CD4-positive, alpha-beta T cell (primary cell): ENCODE measurements at regions not wholly inside any gene's neighbourhood (a gene's known extent, or its start where the extent isn't known, plus 50 kb on each side); places are given as distances from the start of the nearest gene placed in this dataset.

Experiments used
- ATAC-seq: fragments of 200-7000 bp; cut with Tn5 transposase; one replicate; pipeline ENCODE4 v1.10.0; 2022; ENCODE audit warnings: mild to moderate bottlenecking; ENCODE audit not compliant: poor library complexity
- CTCF ChIA-PET: fragments of 350-600 bp; sonication (Branson Sonifier 250); formaldehyde crosslinking; loops from one replicate; lab custom pipeline; 2021; ENCODE audit warnings: antibody characterized with exemption, inconsistent platforms; lab: Charles Lee
- POLR2A ChIA-PET: fragments of 350-600 bp; sonication (Branson Sonifier 250); formaldehyde crosslinking; loops from one replicate; lab custom pipeline; 2021; ENCODE audit warnings: antibody characterized with exemption, inconsistent platforms; lab: Charles Lee
- DNase-seq, 14 experiments: peaks; one replicate each; pipeline ENCODE4 v3.0.0-alpha.2; 2013 to 2020; ENCODE audit warnings: mixed read lengths in 2 of 14
- H3K27ac ChIP-seq, 2 donors: one replicate each; pipeline versions ENCODE4 v1.5.1 to v1.7.0; 2013; ENCODE audit warnings: low read length in 2 of 2, low read depth in 1 of 2, mild to moderate bottlenecking in 1 of 2
- H3K27me3 ChIP-seq, 2 experiments: 1 replicate in 1 of 2; 2 replicates in 1 of 2; pipeline versions ENCODE4 v1.6.1 to v1.7.0; 2013; ENCODE audit warnings: low read length in 2 of 2, control low read depth in 1 of 2, mild to moderate bottlenecking in 1 of 2, moderate library complexity in 1 of 2; ENCODE audit not compliant: insufficient read depth in 2 of 2, control insufficient read depth in 1 of 2
- H3K36me3 ChIP-seq: one replicate; pipeline ENCODE4 v1.6.1; 2013; ENCODE audit warnings: low read length, control low read depth; ENCODE audit not compliant: insufficient read depth
- H3K4me1 ChIP-seq: one replicate; pipeline ENCODE4 v1.6.1; 2013; ENCODE audit warnings: low read length, control low read depth; ENCODE audit not compliant: insufficient read depth
- H3K4me3 ChIP-seq: one replicate; pipeline ENCODE4 v1.5.1; 2013; ENCODE audit warnings: mild to moderate bottlenecking, low read length, moderate library complexity
- H3K9me3 ChIP-seq, 2 experiments: 1 replicate in 1 of 2; 2 replicates in 1 of 2; pipeline versions ENCODE4 v1.6.1 to v1.7.0; 2013; ENCODE audit warnings: low read length in 2 of 2, mild to moderate bottlenecking in 2 of 2, control low read depth in 1 of 2, moderate library complexity in 1 of 2; ENCODE audit not compliant: control insufficient read depth in 1 of 2, insufficient read depth in 1 of 2
- H3K27ac Mint-ChIP-seq: one replicate; pipeline ENCODE4 v1.8.0; 2020; ENCODE audit warnings: mixed read lengths
- H3K27me3 Mint-ChIP-seq: one replicate; pipeline ENCODE4 v1.8.0; 2021; ENCODE audit warnings: mixed read lengths
- H3K36me3 Mint-ChIP-seq: one replicate; pipeline ENCODE4 v1.8.0; 2021; ENCODE audit warnings: low read depth, mixed read lengths
- H3K4me1 Mint-ChIP-seq: one replicate; pipeline ENCODE4 v1.8.0; 2021; ENCODE audit warnings: low read depth, mixed read lengths
- H3K4me3 Mint-ChIP-seq: one replicate; pipeline ENCODE4 v1.8.0; 2020; ENCODE audit warnings: mild to moderate bottlenecking, mixed read lengths
- H3K9me3 Mint-ChIP-seq: one replicate; pipeline ENCODE4 v1.8.0; 2020; ENCODE audit warnings: mixed read lengths
- intact Hi-C, 2 experiments: fragments of 100-400 bp; cut with DNase I in 1 of 2; cut with micrococcal nuclease in 1 of 2; formaldehyde crosslinking; loops; one replicate each; pipeline versions ENCODE4 v1.15.1 to v1.9.0; 2023 to 2025; cut with DNase I, micrococcal nuclease
- TF ChIP-seq, protein P1 (sequence below): fragments of 200-600 bp; IDR thresholded peaks from one replicate; pipeline ENCODE4 v1.8.0; 2022; ENCODE audit warnings: antibody characterized with exemption, mild to moderate bottlenecking

DNA sequence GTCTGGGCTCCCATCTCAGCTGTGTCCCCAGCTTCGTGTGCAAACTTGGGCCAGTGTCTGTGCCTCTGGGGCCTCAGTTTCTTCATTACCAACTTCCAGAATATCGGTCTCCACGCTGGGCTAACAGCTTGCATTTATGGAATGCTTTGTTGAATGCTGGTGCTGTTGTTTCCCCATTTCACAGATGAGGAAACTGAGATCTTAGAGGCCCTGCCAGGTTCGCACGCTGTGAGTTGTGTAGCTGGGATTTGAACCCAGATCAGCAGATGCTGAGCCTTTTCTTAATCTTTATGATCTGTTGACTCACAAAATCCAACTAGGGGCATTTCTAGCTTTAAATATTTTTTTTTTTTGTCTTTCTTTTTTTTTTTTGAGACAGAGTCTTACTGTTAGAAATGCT is 101.5 kb upstream of the STX18 start:
- no peaks in the 10 kb centered on the region for H3K36me3 ChIP-seq
- no peaks in the 10 kb centered on the region for H3K27me3 ChIP-seq
- H3K9me3 ChIP-seq = no peaks in the 10 kb centered on the region
- H3K4me1 ChIP-seq = no peaks in the 10 kb centered on the region
- CTCF ChIA-PET = no interaction called here
- no peak overlapping the region for H3K4me3 Mint-ChIP-seq
- no peaks in the 10 kb centered on the region for H3K9me3 Mint-ChIP-seq
- POLR2A ChIA-PET = no interaction called here
- TF ChIP-seq, protein P1, sequence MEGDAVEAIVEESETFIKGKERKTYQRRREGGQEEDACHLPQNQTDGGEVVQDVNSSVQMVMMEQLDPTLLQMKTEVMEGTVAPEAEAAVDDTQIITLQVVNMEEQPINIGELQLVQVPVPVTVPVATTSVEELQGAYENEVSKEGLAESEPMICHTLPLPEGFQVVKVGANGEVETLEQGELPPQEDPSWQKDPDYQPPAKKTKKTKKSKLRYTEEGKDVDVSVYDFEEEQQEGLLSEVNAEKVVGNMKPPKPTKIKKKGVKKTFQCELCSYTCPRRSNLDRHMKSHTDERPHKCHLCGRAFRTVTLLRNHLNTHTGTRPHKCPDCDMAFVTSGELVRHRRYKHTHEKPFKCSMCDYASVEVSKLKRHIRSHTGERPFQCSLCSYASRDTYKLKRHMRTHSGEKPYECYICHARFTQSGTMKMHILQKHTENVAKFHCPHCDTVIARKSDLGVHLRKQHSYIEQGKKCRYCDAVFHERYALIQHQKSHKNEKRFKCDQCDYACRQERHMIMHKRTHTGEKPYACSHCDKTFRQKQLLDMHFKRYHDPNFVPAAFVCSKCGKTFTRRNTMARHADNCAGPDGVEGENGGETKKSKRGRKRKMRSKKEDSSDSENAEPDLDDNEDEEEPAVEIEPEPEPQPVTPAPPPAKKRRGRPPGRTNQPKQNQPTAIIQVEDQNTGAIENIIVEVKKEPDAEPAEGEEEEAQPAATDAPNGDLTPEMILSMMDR = no peak
- intact Hi-C loops = no loop called here
- H3K4me3 ChIP-seq = no peak overlapping the region
- H3K4me1 Mint-ChIP-seq = no peaks in the 10 kb centered on the region
- no peaks in the 10 kb centered on the region for H3K36me3 Mint-ChIP-seq
- no peaks in the 10 kb centered on the region for H3K27me3 Mint-ChIP-seq
- no peak for DNase-seq
- no peak for ATAC-seq
- H3K27ac Mint-ChIP-seq = no peak overlapping the region
- H3K27ac ChIP-seq = no peak overlapping the region

DNA sequence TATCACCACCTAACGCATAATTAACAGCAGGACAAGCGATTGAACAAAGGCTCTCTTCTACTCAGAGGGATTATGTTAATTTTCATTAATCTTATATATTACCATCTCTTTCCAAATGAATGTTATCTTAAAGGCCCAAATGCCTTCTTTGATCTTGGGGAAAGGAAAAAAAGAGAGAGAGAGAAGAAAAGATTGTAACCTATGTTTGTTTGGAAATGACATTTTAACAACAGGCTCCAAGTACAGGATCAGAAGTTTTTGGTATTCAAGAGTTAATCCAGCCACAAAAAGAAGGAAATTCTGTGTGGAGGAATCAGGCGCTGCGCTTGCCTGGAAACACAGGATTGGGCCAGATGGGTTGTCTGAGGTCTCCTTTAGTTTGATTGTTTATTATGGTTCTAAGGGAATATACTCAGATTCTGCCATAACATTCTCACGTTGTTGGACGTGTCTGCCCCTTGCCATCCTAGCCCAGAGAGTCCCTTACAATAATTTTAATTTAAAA is 100.7 kb upstream of the STX18 start:
- ATAC-seq (no peak), DNase-seq (no peak)
- no peak overlapping the region for H3K4me3 ChIP-seq
- H3K4me1 ChIP-seq = no peaks in the 10 kb centered on the region
- Mint-ChIP-seq H3K9me3 (no peaks in the 10 kb centered on the region), H3K27ac (no peak overlapping the region), H3K4me3 (no peak overlapping the region), H3K4me1 (no peaks in the 10 kb centered on the region), H3K27me3 (no peaks in the 10 kb centered on the region), H3K36me3 (no peaks in the 10 kb centered on the region)
- CTCF ChIA-PET = no interaction called here
- intact Hi-C loops = no loop called here
- H3K9me3 ChIP-seq = no peaks in the 10 kb centered on the region
- H3K36me3 ChIP-seq = no peaks in the 10 kb centered on the region
- H3K27ac ChIP-seq = no peak overlapping the region
- POLR2A ChIA-PET = no interaction called here
- TF ChIP-seq, protein P1 = no peak
- no peaks in the 10 kb centered on the region for H3K27me3 ChIP-seq

DNA sequence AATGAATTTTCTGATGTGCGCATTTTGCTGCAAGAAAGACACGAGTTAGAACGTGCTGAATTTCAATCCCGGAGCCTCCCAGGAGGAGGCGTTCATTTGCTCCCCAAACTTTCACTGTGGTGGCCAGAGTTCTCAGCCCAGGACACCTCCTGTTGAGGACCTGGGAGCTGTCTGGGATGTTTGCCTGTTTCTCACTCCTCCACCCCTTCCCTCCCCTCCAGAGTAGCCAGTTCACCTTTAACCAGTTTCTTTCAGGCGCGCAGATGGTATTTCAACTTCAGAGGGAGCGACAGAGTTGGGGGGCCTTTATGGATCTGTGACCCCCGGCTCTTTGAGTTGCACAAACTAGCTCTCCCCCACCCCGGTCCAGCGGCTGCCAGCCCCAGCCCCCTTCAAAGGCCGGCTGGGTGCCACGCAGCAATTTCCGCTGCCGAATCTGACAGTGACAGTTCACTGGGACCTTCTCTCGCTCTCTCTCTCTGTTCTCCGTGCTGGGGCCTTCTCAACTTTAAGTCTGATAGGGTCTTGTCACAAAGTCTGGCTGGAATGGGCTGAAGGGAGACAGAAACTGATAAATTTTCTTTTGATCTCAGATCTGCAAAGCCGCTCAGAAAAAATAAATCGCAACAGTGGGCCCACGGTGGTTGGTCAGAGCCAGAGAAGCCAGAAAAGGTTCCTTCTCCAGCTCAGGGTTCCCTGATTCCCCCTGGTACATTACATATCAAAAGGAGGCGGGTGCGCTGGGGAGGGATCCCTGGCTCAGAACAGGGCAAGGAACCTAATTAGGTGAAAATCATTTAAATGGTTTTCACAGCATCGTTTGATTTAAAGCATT is 100.0 kb upstream of the STX18 start:
- DNase-seq = no peak
- Histone ChIP-seq H3K27me3 (no peaks in the 10 kb centered on the region), H3K4me3 (no peak overlapping the region), H3K36me3 (no peaks in the 10 kb centered on the region), H3K27ac (no peak overlapping the region), H3K9me3 (no peaks in the 10 kb centered on the region), H3K4me1 (no peaks in the 10 kb centered on the region)
- POLR2A ChIA-PET = no interaction called here
- Mint-ChIP-seq H3K36me3 (no peaks in the 10 kb centered on the region), H3K4me3 (no peak overlapping the region), H3K27ac (no peak overlapping the region), H3K4me1 (no peaks in the 10 kb centered on the region), H3K9me3 (no peaks in the 10 kb centered on the region), H3K27me3 (no peaks in the 10 kb centered on the region)
- TF ChIP-seq, protein P1 = no peak
- CTCF ChIA-PET = no interaction called here
- no peak for ATAC-seq
- intact Hi-C loops = no loop called here
